ENCODE measurements at regions not wholly inside any gene's neighbourhood (a gene's known extent, or its start where the extent isn't known, plus 50 kb on each side); places are given as distances from the start of the nearest gene placed in this dataset.
"Not testable (repeated sequence)": the region's sequence is repeated elsewhere in the genome, so short reads cannot be mapped to it uniquely, and the experiment has no call there.

DNA sequence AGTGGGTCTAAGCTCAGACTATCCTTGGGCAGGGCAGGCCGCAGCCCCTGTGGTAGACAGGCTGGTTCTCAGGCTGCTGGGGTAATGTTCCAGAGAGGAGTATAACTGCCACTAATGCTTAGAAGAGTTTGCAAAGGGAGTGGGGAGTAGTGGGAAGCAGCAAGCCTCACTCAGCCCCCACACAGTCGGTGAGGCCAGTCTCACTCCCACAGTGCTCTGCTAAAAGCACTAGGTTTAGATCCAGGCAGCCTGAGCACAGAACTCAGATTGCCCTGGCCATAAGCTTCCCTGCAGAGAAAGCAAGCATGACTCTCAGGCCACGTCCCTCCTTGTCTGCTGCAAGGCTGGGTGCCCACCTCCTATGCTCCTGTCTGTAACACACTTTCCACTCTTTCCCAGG, 69.4 kb upstream of the HCN1 start:
- no peak overlapping the region for H3K4me3 ChIP-seq (ENCODE audit: low read length)
- TF ChIP-seq, protein P1, sequence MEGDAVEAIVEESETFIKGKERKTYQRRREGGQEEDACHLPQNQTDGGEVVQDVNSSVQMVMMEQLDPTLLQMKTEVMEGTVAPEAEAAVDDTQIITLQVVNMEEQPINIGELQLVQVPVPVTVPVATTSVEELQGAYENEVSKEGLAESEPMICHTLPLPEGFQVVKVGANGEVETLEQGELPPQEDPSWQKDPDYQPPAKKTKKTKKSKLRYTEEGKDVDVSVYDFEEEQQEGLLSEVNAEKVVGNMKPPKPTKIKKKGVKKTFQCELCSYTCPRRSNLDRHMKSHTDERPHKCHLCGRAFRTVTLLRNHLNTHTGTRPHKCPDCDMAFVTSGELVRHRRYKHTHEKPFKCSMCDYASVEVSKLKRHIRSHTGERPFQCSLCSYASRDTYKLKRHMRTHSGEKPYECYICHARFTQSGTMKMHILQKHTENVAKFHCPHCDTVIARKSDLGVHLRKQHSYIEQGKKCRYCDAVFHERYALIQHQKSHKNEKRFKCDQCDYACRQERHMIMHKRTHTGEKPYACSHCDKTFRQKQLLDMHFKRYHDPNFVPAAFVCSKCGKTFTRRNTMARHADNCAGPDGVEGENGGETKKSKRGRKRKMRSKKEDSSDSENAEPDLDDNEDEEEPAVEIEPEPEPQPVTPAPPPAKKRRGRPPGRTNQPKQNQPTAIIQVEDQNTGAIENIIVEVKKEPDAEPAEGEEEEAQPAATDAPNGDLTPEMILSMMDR (conservative IDR thresholded peaks at IDR 0.05; ENCODE audit: low read length): no peak
- no peak for DNase-seq (ENCODE audit: low read depth)

DNA sequence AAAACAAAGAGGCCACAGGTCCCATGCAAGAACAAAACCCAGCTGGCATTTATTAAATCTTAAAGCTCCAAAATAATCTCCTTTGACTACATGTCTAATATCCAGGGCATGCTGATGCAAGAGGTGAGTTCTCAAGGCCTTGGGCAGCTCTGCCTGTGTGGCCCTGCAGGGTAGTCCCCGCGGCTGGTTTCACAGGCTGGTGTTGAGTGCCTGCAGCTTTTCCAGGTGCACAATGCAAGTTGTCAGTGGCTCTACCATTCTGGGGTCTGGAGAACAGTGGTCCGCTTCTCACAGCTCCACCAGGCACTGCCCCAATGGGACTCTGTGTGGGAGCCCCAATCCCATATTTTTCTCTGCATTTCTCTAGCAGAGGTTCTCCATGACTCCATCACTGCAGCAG, 54.4 kb upstream of the HCN1 start:
- TF ChIP-seq, protein P1 (conservative IDR thresholded peaks at IDR 0.05; ENCODE audit: low read length): no peak
- no peak overlapping the region for H3K4me3 ChIP-seq (ENCODE audit: low read length)

GRCh38 chr5:45748511-45748910, 52.3 kb upstream of the HCN1 start:
- not testable (repeated sequence) for H3K4me3 ChIP-seq (ENCODE audit: low read length); DNase-seq (ENCODE audit: low read depth)

More for the DNA sequence above, 54.4 kb upstream of the HCN1 start:
- DNase-seq (ENCODE audit: low read depth): no peak

Measured in AG10803 (cell line).